HepG2 (cell line): ENCODE measurements at regions not wholly inside any gene's neighbourhood (a gene's known extent, or its start where the extent isn't known, plus 50 kb on each side); places are given as distances from the start of the nearest gene placed in this dataset.

ENCODE experiments used
- CEBPB ChIP-seq: IDR thresholded peaks from 2 replicates; pipeline ENCODE4 v1.6.1; 2011; ENCODE audit warnings: low read depth, low read length, improper control_type of control experiment, borderline replicate concordance
- FOXO1 ChIP-seq: sonication (generic); formaldehyde crosslinking; IDR thresholded peaks from 2 replicates; pipeline ENCODE4 v1.4.0; 2020; ENCODE audit warnings: missing genetic modification reagents
- HNF4G ChIP-seq, 2 experiments: sonication (generic) in 1 of 2; formaldehyde crosslinking in 1 of 2; IDR thresholded peaks; 2 replicates each; pipeline versions ENCODE4 v1.4.0 to v1.6.1; 2011 to 2020; ENCODE audit warnings: borderline replicate concordance in 2 of 2, low read depth in 2 of 2, mild to moderate bottlenecking in 2 of 2, low read length in 1 of 2, missing genetic modification reagents in 1 of 2, moderate library complexity in 1 of 2
- HNRNPL ChIP-seq: fragments of 200-400 bp; formaldehyde crosslinking; IDR thresholded peaks from 2 replicates; pipeline ENCODE4 v1.6.1; 2017; ENCODE audit warnings: mild to moderate bottlenecking, low read depth, low read length
- IKZF5 ChIP-seq: IDR thresholded peaks from 2 replicates; pipeline ENCODE4 v1.6.1; 2018; ENCODE audit warnings: missing genetic modification reagents, mild to moderate bottlenecking, missing compliant biosample characterization
- KMT2A ChIP-seq: sonication (generic); formaldehyde crosslinking; IDR thresholded peaks from 2 replicates; pipeline ENCODE4 v1.4.0; 2020; ENCODE audit warnings: missing genetic modification reagents
- MAZ ChIP-seq, 2 experiments: sonication (generic) in 1 of 2; formaldehyde crosslinking in 1 of 2; IDR thresholded peaks; 2 replicates each; pipeline versions ENCODE4 v1.5.0 to v1.6.1; 2012 to 2020; ENCODE audit warnings: low read depth in 2 of 2, mild to moderate bottlenecking in 2 of 2, borderline replicate concordance in 1 of 2, improper control_type of control experiment in 1 of 2, low read length in 1 of 2, missing genetic modification reagents in 1 of 2, moderate library complexity in 1 of 2
- POLR2AphosphoS5 ChIP-seq: IDR thresholded peaks from 2 replicates; pipeline ENCODE4 v1.6.1; 2012; ENCODE audit warnings: low read depth, low read length
- PRDM10 ChIP-seq: sonication (generic); formaldehyde crosslinking; IDR thresholded peaks from 2 replicates; pipeline ENCODE4 v1.4.0; 2020; ENCODE audit warnings: low read depth, missing genetic modification reagents
- SP5 ChIP-seq: IDR thresholded peaks from 2 replicates; pipeline ENCODE4 v1.6.1; 2016; ENCODE audit warnings: low read depth, borderline replicate concordance
- ZNF382 ChIP-seq: sonication (generic); formaldehyde crosslinking; IDR thresholded peaks from 2 replicates; pipeline ENCODE4 v1.5.0; 2020; ENCODE audit warnings: missing genetic modification reagents, mild to moderate bottlenecking, borderline replicate concordance
- ZNF547 ChIP-seq: sonication (generic); formaldehyde crosslinking; IDR thresholded peaks from 2 replicates; pipeline ENCODE4 v1.5.1; 2020; ENCODE audit warnings: mild to moderate bottlenecking, missing genetic modification reagents
- ZNF549 ChIP-seq: sonication (generic); formaldehyde crosslinking; IDR thresholded peaks from 2 replicates; pipeline ENCODE4 v1.5.0; 2020; ENCODE audit warnings: missing genetic modification reagents
- ZNF737 ChIP-seq: sonication (generic); formaldehyde crosslinking; IDR thresholded peaks from 2 replicates; pipeline ENCODE4 v1.5.0; 2020; ENCODE audit warnings: missing genetic modification reagents, mild to moderate bottlenecking, borderline replicate concordance
- TF ChIP-seq, protein P1 (sequence below), 2 experiments: sonication (generic) in 1 of 2; formaldehyde crosslinking in 1 of 2; IDR thresholded peaks; 2 replicates each; pipeline versions ENCODE4 v1.4.0 to v1.6.1; 2016 to 2020; ENCODE audit warnings: borderline replicate concordance in 1 of 2, low read depth in 1 of 2, mild to moderate bottlenecking in 1 of 2, missing genetic modification reagents in 1 of 2
- TF ChIP-seq, protein P2 (sequence below): sonication (generic); formaldehyde crosslinking; IDR thresholded peaks from 2 replicates; pipeline ENCODE4 v1.4.0; 2020; ENCODE audit warnings: missing genetic modification reagents

DNA sequence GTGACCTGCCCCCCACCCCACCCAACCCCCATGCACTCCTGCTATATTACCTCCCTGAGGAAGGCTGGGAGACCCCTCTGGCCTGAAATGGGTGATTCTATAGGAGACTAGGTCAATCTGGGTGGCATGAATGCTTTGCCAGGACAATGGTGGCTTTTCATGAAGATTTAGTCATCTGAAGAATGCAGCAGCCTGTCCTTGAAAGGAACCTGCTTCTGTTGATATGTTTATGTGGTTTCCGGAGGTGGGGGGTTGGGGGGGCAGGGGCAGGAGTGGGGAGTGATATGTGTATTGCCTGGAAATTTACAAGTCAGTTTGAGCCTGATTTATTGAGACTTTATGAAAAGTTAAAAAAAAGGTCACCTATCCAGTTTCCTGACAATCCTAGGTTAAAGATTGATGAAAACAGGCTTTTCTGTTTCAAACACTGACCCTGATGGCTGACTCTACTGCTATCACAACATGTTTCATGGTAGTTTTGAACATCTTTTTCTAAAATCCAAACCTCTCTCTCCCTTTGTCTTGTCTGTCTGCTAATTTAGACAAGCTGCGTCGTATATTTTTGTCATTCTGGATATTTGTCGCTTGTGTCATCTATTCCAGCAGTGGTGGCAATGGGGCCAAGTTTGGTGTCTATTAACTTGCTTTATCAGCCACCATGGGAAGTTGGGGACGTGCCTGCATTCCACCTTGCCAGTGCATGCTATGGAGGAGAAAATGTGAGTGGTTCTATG lies 153.7 kb upstream of the EGFLAM start (continued):
- TF ChIP-seq, protein P1, sequence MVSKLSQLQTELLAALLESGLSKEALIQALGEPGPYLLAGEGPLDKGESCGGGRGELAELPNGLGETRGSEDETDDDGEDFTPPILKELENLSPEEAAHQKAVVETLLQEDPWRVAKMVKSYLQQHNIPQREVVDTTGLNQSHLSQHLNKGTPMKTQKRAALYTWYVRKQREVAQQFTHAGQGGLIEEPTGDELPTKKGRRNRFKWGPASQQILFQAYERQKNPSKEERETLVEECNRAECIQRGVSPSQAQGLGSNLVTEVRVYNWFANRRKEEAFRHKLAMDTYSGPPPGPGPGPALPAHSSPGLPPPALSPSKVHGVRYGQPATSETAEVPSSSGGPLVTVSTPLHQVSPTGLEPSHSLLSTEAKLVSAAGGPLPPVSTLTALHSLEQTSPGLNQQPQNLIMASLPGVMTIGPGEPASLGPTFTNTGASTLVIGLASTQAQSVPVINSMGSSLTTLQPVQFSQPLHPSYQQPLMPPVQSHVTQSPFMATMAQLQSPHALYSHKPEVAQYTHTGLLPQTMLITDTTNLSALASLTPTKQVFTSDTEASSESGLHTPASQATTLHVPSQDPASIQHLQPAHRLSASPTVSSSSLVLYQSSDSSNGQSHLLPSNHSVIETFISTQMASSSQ (IDR thresholded peaks at IDR 0.05; ENCODE audit: low read depth) = 0 out of 2 replicates have a peak, but pooled peaks have one; percentile 57
- TF ChIP-seq, protein P1 (CRISPR knock-in tag; IDR thresholded peaks at IDR 0.05; ENCODE audit: borderline replicate concordance) = no peak; the same call in 1 of the 2 replicates
- no peak for TF ChIP-seq ZNF547
- TF ChIP-seq CEBPB = no peak
- 0 out of 2 replicates have a peak, but pooled peaks have one; percentile 11 for TF ChIP-seq HNF4G (IDR thresholded peaks at IDR 0.05; ENCODE audit: borderline replicate concordance, low read depth, low read length)
- TF ChIP-seq HNF4G (CRISPR knock-in tag; IDR thresholded peaks at IDR 0.05; ENCODE audit: borderline replicate concordance, low read depth) = no peak
- TF ChIP-seq FOXO1 = peak; percentile 45; the same call in 1 of the 2 replicates
- TF ChIP-seq POLR2AphosphoS5 = no peak
- TF ChIP-seq SP5 (CRISPR knock-in tag) = 0 out of 2 replicates have a peak, but pooled peaks have one; percentile 16
- TF ChIP-seq MAZ (IDR thresholded peaks at IDR 0.05; ENCODE audit: borderline replicate concordance, low read depth, low read length) = peak; percentile 77; the same call in 1 of the 2 replicates
- TF ChIP-seq MAZ (CRISPR knock-in tag; IDR thresholded peaks at IDR 0.05; ENCODE audit: low read depth) = no peak
- peak; percentile 93 for TF ChIP-seq PRDM10
- no peak for TF ChIP-seq ZNF737 (CRISPR knock-in tag)
- TF ChIP-seq, protein P2, sequence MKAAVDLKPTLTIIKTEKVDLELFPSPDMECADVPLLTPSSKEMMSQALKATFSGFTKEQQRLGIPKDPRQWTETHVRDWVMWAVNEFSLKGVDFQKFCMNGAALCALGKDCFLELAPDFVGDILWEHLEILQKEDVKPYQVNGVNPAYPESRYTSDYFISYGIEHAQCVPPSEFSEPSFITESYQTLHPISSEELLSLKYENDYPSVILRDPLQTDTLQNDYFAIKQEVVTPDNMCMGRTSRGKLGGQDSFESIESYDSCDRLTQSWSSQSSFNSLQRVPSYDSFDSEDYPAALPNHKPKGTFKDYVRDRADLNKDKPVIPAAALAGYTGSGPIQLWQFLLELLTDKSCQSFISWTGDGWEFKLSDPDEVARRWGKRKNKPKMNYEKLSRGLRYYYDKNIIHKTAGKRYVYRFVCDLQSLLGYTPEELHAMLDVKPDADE (CRISPR knock-in tag) = no peak
- TF ChIP-seq ZNF549 = no peak
- TF ChIP-seq IKZF5 = no peak
- 0 out of 2 replicates have a peak, but pooled peaks have one; percentile 45 for TF ChIP-seq HNRNPL
- no peak for TF ChIP-seq ZNF382 (CRISPR knock-in tag)
- TF ChIP-seq KMT2A (CRISPR knock-in tag) = no peak; the same call in 1 of the 2 replicates
